HCT116 (cell line): ENCODE measurements at regions not wholly inside any gene's neighbourhood (a gene's known extent, or its start where the extent isn't known, plus 50 kb on each side); places are given as distances from the start of the nearest gene placed in this dataset.

Experiments used
- ATAC-seq: fragments of 200-7000 bp; cut with Tn5 transposase; 2 replicates; pipeline ENCODE4 v1.9.1; 2020; ENCODE audit warnings: mild to moderate bottlenecking, moderate library complexity
- BruUV-seq: library from RNA; stranded (reverse); fragments of 400-500 nt; replicated peaks from 2 replicates; lab custom pipeline; 2021; lab: Mats Ljungman, UMichigan
- CTCF ChIA-PET: fragments of 300-600 bp; sonication (Branson Sonifier 250); formaldehyde crosslinking; loops from one replicate; lab custom pipeline; 2021; ENCODE audit warnings: antibody characterized with exemption; lab: Charles Lee
- POLR2A ChIA-PET: fragments of 300-600, 350-600 bp; sonication (Branson Sonifier 250); formaldehyde crosslinking; loops from one replicate; lab custom pipeline; 2021; ENCODE audit warnings: antibody characterized with exemption; lab: Charles Lee
- RAD21 ChIA-PET, 2 experiments: fragments of 300-600 bp; sonication (Branson Sonifier 250); formaldehyde crosslinking; loops; one replicate each; lab custom pipeline; 2023; ENCODE audit warnings: low total read pairs in 2 of 2; ENCODE audit not compliant: uncharacterized antibody in 2 of 2, unreplicated experiment in 2 of 2, low non-redundant PET in 1 of 2; lab: Charles Lee
- DNase-seq: peaks from one replicate; pipeline ENCODE4 v3.0.0-alpha.2; 2010; ENCODE audit warnings: low read depth, low spot score
- H2AFZ ChIP-seq: fragments of 200-600 bp; shearing (Covaris generic), sonication (generic); 2 replicates; pipeline ENCODE4 v1.6.1; 2017; ENCODE audit warnings: low read depth, mixed run types, mixed read lengths, antibody characterized with exemption, low read length; ENCODE audit not compliant: poor library complexity, severe bottlenecking
- H3K27ac ChIP-seq: 2 replicates; pipeline ENCODE4 v1.5.1; 2012; ENCODE audit warnings: low read depth, low read length
- H3K27me3 ChIP-seq: fragments of 200-600 bp; sonication (generic); 2 replicates; pipeline ENCODE4 v1.6.1; 2016; ENCODE audit warnings: mixed run types, low read length, mixed read lengths; ENCODE audit not compliant: insufficient read depth
- H3K36me3 ChIP-seq, 2 experiments: fragments of 200-500 bp in 1 of 2; fragments of 200-600 bp in 1 of 2; sonication (Bioruptor generic) in 1 of 2; sonication (generic) in 1 of 2; 2 replicates each; pipeline versions ENCODE4 v1.5.1 to v1.6.1; 2014 to 2016; ENCODE audit warnings: low read length in 2 of 2, inconsistent platforms in 1 of 2, mixed read lengths in 1 of 2, mixed run types in 1 of 2; ENCODE audit not compliant: insufficient read depth in 2 of 2, control insufficient read depth in 1 of 2
- H3K4me1 ChIP-seq, 2 experiments: fragments of 200-600 bp in 1 of 2; sonication (generic) in 1 of 2; 2 replicates each; pipeline versions ENCODE4 v1.5.1 to v1.6.1; 2012 to 2017; ENCODE audit warnings: low read length in 2 of 2, inconsistent platforms in 1 of 2, mild to moderate bottlenecking in 1 of 2, mixed read lengths in 1 of 2, mixed run types in 1 of 2, moderate library complexity in 1 of 2; ENCODE audit not compliant: insufficient read depth in 2 of 2, control insufficient read depth in 1 of 2
- H3K4me2 ChIP-seq: fragments of 200-600 bp; sonication (generic); 2 replicates; pipeline ENCODE4 v1.6.1; 2017; ENCODE audit warnings: mixed run types, low read length, mixed read lengths
- H3K4me3 ChIP-seq, 2 experiments: fragments of 200-600 bp in 1 of 2; sonication (generic) in 1 of 2; replicated peaks in 1 of 2; 2 replicates each; pipeline ENCODE4 v1.5.1; 2011 to 2016; ENCODE audit warnings: low read length in 2 of 2, control low read depth in 1 of 2, low read depth in 1 of 2, mild to moderate bottlenecking in 1 of 2, mixed read lengths in 1 of 2, mixed run types in 1 of 2
- H3K79me2 ChIP-seq: fragments of 200-600 bp; sonication (generic); 2 replicates; pipeline ENCODE4 v1.6.1; 2017; ENCODE audit warnings: mild to moderate bottlenecking, mixed run types, low read length, moderate library complexity, mixed read lengths; ENCODE audit not compliant: insufficient read depth
- H3K9ac ChIP-seq: fragments of 200-600 bp; sonication (generic); 2 replicates; pipeline ENCODE4 v1.6.1; 2016; ENCODE audit warnings: low read length, mixed read lengths
- H3K9me2 ChIP-seq: fragments of 200-600 bp; sonication (generic), shearing (Covaris generic); 2 replicates; pipeline ENCODE4 v1.6.1; 2017; ENCODE audit warnings: mixed run types, mild to moderate bottlenecking, moderate library complexity; ENCODE audit not compliant: insufficient read depth
- H3K9me3 ChIP-seq, 2 experiments: fragments of 200-500 bp in 1 of 2; fragments of 200-600 bp in 1 of 2; sonication (Bioruptor generic) in 1 of 2; sonication (generic) in 1 of 2; 2 replicates each; pipeline ENCODE4 v1.6.1; 2014 to 2017; ENCODE audit warnings: low read length in 2 of 2, mixed read lengths in 2 of 2, inconsistent platforms in 1 of 2, low read depth in 1 of 2, mild to moderate bottlenecking in 1 of 2, mixed run types in 1 of 2, moderate library complexity in 1 of 2; ENCODE audit not compliant: control insufficient read depth in 1 of 2, insufficient read depth in 1 of 2
- H4K20me1 ChIP-seq: fragments of 200-600 bp; sonication (generic), shearing (Covaris generic); 2 replicates; pipeline ENCODE4 v1.6.1; 2017; ENCODE audit warnings: mixed run types, mild to moderate bottlenecking, moderate library complexity; ENCODE audit not compliant: insufficient read depth
- CBX3 ChIP-seq: IDR thresholded peaks from 2 replicates; pipeline ENCODE4 v1.6.1; 2012; ENCODE audit warnings: low read depth
- EGR1 ChIP-seq: IDR thresholded peaks from 2 replicates; pipeline ENCODE4 v1.6.1; 2012; ENCODE audit warnings: low read depth
- RAD21 ChIP-seq: IDR thresholded peaks from 2 replicates; pipeline ENCODE4 v1.6.1; 2012; ENCODE audit warnings: low read depth, mild to moderate bottlenecking
- SIN3A ChIP-seq: IDR thresholded peaks from 2 replicates; pipeline ENCODE4 v1.6.1; 2012; ENCODE audit warnings: low read depth
- SP1 ChIP-seq: IDR thresholded peaks from 2 replicates; pipeline ENCODE4 v1.6.1; 2012; ENCODE audit warnings: low read depth
- YY1 ChIP-seq: IDR thresholded peaks from 2 replicates; pipeline ENCODE4 v1.6.1; 2011; ENCODE audit warnings: low read length, low read depth, moderate library complexity, mild to moderate bottlenecking; ENCODE audit not compliant: insufficient replicate concordance; ENCODE audit errors: extremely low read depth
- intact Hi-C: fragments of 100-400 bp; cut with micrococcal nuclease; formaldehyde crosslinking; loops from 2 replicates; pipeline ENCODE4 v1.10.0; 2022
- TF ChIP-seq, protein P1 (sequence below): IDR thresholded peaks from 2 replicates; pipeline ENCODE4 v1.6.1; 2011; ENCODE audit warnings: mild to moderate bottlenecking, low read length, moderate library complexity; ENCODE audit not compliant: insufficient replicate concordance; ENCODE audit errors: extremely low read depth
- TF ChIP-seq, protein P2 (sequence below): IDR thresholded peaks from 2 replicates; pipeline ENCODE4 v1.6.1; 2012; ENCODE audit warnings: low read depth

DNA sequence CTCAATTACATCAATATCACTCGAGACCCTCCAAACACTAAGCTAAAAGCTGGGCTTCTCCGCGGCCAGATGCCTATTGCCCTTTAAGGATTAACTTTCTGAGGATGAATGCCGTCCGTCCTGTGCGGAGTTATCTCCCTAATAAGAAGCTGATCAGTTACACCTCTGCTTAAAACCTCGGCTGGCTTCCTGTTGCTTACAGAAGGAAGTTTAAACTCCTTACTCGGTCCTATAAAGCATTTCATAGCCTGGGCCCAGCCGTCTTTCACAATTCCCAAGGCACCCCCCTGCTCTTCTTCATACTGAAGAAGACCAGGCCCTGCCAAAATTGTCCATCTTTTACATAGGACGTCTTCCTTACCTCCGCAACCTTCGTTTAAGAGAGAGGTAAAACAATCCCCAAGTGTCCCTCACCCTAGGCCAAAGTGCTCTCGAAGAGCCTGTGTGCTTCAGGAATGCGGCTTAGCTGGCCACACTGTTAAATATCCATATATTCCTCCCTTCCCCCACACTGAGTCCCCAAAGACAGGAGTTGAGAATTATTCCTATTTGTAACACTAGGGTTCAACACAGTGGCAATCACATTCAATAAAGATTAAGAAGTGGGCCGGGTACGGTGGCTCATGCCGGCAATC, 112.6 kb upstream of the IRX5 start:
- intact Hi-C loops: no loop called here
- TF ChIP-seq, protein P1, sequence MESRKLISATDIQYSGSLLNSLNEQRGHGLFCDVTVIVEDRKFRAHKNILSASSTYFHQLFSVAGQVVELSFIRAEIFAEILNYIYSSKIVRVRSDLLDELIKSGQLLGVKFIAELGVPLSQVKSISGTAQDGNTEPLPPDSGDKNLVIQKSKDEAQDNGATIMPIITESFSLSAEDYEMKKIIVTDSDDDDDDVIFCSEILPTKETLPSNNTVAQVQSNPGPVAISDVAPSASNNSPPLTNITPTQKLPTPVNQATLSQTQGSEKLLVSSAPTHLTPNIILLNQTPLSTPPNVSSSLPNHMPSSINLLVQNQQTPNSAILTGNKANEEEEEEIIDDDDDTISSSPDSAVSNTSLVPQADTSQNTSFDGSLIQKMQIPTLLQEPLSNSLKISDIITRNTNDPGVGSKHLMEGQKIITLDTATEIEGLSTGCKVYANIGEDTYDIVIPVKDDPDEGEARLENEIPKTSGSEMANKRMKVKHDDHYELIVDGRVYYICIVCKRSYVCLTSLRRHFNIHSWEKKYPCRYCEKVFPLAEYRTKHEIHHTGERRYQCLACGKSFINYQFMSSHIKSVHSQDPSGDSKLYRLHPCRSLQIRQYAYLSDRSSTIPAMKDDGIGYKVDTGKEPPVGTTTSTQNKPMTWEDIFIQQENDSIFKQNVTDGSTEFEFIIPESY: no peak
- TF ChIP-seq YY1 (no peak), SP1 (no peak), CBX3 (no peak), EGR1 (no peak), SIN3A (no peak), RAD21 (no peak)
- TF ChIP-seq, protein P2, sequence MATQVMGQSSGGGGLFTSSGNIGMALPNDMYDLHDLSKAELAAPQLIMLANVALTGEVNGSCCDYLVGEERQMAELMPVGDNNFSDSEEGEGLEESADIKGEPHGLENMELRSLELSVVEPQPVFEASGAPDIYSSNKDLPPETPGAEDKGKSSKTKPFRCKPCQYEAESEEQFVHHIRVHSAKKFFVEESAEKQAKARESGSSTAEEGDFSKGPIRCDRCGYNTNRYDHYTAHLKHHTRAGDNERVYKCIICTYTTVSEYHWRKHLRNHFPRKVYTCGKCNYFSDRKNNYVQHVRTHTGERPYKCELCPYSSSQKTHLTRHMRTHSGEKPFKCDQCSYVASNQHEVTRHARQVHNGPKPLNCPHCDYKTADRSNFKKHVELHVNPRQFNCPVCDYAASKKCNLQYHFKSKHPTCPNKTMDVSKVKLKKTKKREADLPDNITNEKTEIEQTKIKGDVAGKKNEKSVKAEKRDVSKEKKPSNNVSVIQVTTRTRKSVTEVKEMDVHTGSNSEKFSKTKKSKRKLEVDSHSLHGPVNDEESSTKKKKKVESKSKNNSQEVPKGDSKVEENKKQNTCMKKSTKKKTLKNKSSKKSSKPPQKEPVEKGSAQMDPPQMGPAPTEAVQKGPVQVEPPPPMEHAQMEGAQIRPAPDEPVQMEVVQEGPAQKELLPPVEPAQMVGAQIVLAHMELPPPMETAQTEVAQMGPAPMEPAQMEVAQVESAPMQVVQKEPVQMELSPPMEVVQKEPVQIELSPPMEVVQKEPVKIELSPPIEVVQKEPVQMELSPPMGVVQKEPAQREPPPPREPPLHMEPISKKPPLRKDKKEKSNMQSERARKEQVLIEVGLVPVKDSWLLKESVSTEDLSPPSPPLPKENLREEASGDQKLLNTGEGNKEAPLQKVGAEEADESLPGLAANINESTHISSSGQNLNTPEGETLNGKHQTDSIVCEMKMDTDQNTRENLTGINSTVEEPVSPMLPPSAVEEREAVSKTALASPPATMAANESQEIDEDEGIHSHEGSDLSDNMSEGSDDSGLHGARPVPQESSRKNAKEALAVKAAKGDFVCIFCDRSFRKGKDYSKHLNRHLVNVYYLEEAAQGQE: no peak
- TF ChIP-seq, all 23 proteins: peak for 0
- no TSS peak for BruUV-seq
- ATAC-seq (no peak), DNase-seq (no peak)
- H3K9ac ChIP-seq: no peak overlapping the region
- no peak overlapping the region for H2AFZ ChIP-seq
- H3K36me3 ChIP-seq: no peaks in the 10 kb centered on the region
- no peaks in the 10 kb centered on the region for H3K79me2 ChIP-seq
- no peaks in the 10 kb centered on the region for H4K20me1 ChIP-seq
- H3K4me1 ChIP-seq: no peaks in the 10 kb centered on the region
- no peak overlapping the region for H3K4me2 ChIP-seq
- no peaks in the 10 kb centered on the region for H3K9me2 ChIP-seq
- peaks cover 10% of the 10 kb centered on the region for H3K27me3 ChIP-seq
- no peaks in the 10 kb centered on the region for H3K9me3 ChIP-seq
- CTCF ChIA-PET: no interaction called here
- RAD21 ChIA-PET: no interaction called here
- H3K27ac ChIP-seq: no peak overlapping the region
- H3K4me3 ChIP-seq: no peak overlapping the region
- POLR2A ChIA-PET: no interaction called here
